ENCODE measurements at regions not wholly inside any gene's neighbourhood (a gene's known extent, or its start where the extent isn't known, plus 50 kb on each side); places are given as distances from the start of the nearest gene placed in this dataset.
"Not testable (repeated sequence)": the region's sequence is repeated elsewhere in the genome, so short reads cannot be mapped to it uniquely, and the experiment has no call there.

- no peak overlapping the region for H3K27ac ChIP-seq (ENCODE audit: low read depth in 2 of 2, low read length in 1 of 2)
- H3K4me3 ChIP-seq (ENCODE audit: low read depth in 1 of 2, low read length in 2 of 2), result no peak overlapping the region
- H3K36me3 ChIP-seq (ENCODE audit: control insufficient read depth in 2 of 2, insufficient read depth in 2 of 2, low read length in 1 of 2), result peaks cover 9 to 10% of the 10 kb centered on the region in 2 donors
- no peaks in the 10 kb centered on the region for H3K9me3 ChIP-seq (ENCODE audit: control insufficient read depth in 2 of 2, insufficient read depth in 1 of 2, low read depth in 1 of 2, low read length in 1 of 2)
- 86 to 91% methylated on average over 5 of the region's 5 CpGs for WGBS, 2 donors
- no peaks in the 10 kb centered on the region for H3K4me1 ChIP-seq (ENCODE audit: control insufficient read depth in 2 of 2, insufficient read depth in 2 of 2, low read length in 1 of 2)
- H3K27me3 ChIP-seq (ENCODE audit: control insufficient read depth in 1 of 2, insufficient read depth in 2 of 2, low read length in 2 of 2), result no peaks in the 10 kb centered on the region
Observed at GRCh38 chr6:144435602-144436426, 150.7 kb downstream of the UTRN start.

DNA sequence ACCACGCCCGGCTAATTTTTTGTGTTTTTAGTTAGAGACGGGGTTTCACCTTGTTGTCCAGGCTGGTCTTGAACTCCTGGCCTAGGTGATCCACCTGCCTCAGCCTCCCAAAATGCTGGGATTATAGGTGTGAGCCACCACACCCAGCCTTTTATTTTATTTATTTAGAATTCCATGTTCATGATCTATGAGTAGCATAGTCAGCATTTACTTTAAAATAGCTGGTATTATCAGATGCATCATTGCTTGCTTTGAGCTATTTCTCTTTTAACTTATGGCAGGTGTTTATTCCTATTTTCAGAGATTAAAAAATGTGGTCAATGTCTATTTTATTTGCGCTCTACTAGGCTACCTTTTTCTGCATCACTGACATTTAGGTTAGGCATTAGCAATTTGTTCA, 152.0 kb downstream of the UTRN start:
- Histone ChIP-seq H3K27ac (ENCODE audit: low read depth in 2 of 2, low read length in 1 of 2) (no peak overlapping the region), H3K4me3 (ENCODE audit: low read depth in 1 of 2, low read length in 2 of 2) (no peak overlapping the region), H3K27me3 (ENCODE audit: control insufficient read depth in 1 of 2, insufficient read depth in 2 of 2, low read length in 2 of 2) (no peaks in the 10 kb centered on the region), H3K4me1 (ENCODE audit: control insufficient read depth in 2 of 2, insufficient read depth in 2 of 2, low read length in 1 of 2) (no peaks in the 10 kb centered on the region), H3K9me3 (ENCODE audit: control insufficient read depth in 2 of 2, insufficient read depth in 1 of 2, low read depth in 1 of 2, low read length in 1 of 2) (peaks cover 0 to 8% of the 10 kb centered on the region in 2 donors), H3K36me3 (ENCODE audit: control insufficient read depth in 2 of 2, insufficient read depth in 2 of 2, low read length in 1 of 2) (peaks cover 16 to 17% of the 10 kb centered on the region in 2 donors)
- 96 to 98% methylated on average over 4 of the region's 4 CpGs for WGBS, 2 donors

GRCh38 chr6:144438103-144438502, 153.0 kb downstream of the UTRN start:
- WGBS, 2 donors, result 88 to 99% methylated on average over 1 of the region's 1 CpG
- no peak overlapping the region for H3K27ac ChIP-seq (ENCODE audit: low read depth in 2 of 2, low read length in 1 of 2)
- H3K36me3 ChIP-seq (ENCODE audit: control insufficient read depth in 2 of 2, insufficient read depth in 2 of 2, low read length in 1 of 2), result peaks cover 16 to 20% of the 10 kb centered on the region in 2 donors
- H3K27me3 ChIP-seq (ENCODE audit: control insufficient read depth in 1 of 2, insufficient read depth in 2 of 2, low read length in 2 of 2), result no peaks in the 10 kb centered on the region
- H3K9me3 ChIP-seq (ENCODE audit: control insufficient read depth in 2 of 2, insufficient read depth in 1 of 2, low read depth in 1 of 2, low read length in 1 of 2), result peaks cover 0 to 8% of the 10 kb centered on the region in 2 donors
- H3K4me1 ChIP-seq (ENCODE audit: control insufficient read depth in 2 of 2, insufficient read depth in 2 of 2, low read length in 1 of 2), result no peaks in the 10 kb centered on the region
- no peak overlapping the region for H3K4me3 ChIP-seq (ENCODE audit: low read depth in 1 of 2, low read length in 2 of 2)

- H3K36me3 ChIP-seq (ENCODE audit: control insufficient read depth in 2 of 2, insufficient read depth in 2 of 2, low read length in 1 of 2), result peaks cover 16 to 20% of the 10 kb centered on the region in 2 donors
- 96 to 97% methylated on average over 4 of the region's 4 CpGs for WGBS, 2 donors
Observed at GRCh38 chr6:144439016-144439415, 153.9 kb downstream of the UTRN start.

GRCh38 chr6:144441801-144442200, 156.7 kb downstream of the UTRN start:
- not testable (repeated sequence) for H3K27me3 ChIP-seq (ENCODE audit: control insufficient read depth in 1 of 2, insufficient read depth in 2 of 2, low read length in 2 of 2); H3K9me3 ChIP-seq (ENCODE audit: control insufficient read depth in 2 of 2, insufficient read depth in 1 of 2, low read depth in 1 of 2, low read length in 1 of 2); H3K27ac ChIP-seq (ENCODE audit: low read depth in 2 of 2, low read length in 1 of 2); H3K4me1 ChIP-seq (ENCODE audit: control insufficient read depth in 2 of 2, insufficient read depth in 2 of 2, low read length in 1 of 2); H3K4me3 ChIP-seq (ENCODE audit: low read depth in 1 of 2, low read length in 2 of 2)
- WGBS, 2 donors, result 97% methylated on average over 3 of the region's 3 CpGs
- peaks cover 16 to 18% of the 10 kb centered on the region in 2 donors for H3K36me3 ChIP-seq (ENCODE audit: control insufficient read depth in 2 of 2, insufficient read depth in 2 of 2, low read length in 1 of 2)

More at GRCh38 chr6:144439016-144439415, 153.9 kb downstream of the UTRN start:
- Histone ChIP-seq H3K27me3 (ENCODE audit: control insufficient read depth in 1 of 2, insufficient read depth in 2 of 2, low read length in 2 of 2) (no peaks in the 10 kb centered on the region), H3K4me3 (ENCODE audit: low read depth in 1 of 2, low read length in 2 of 2) (no peak overlapping the region), H3K4me1 (ENCODE audit: control insufficient read depth in 2 of 2, insufficient read depth in 2 of 2, low read length in 1 of 2) (no peaks in the 10 kb centered on the region), H3K9me3 (ENCODE audit: control insufficient read depth in 2 of 2, insufficient read depth in 1 of 2, low read depth in 1 of 2, low read length in 1 of 2) (peaks cover 0 to 8% of the 10 kb centered on the region in 2 donors), H3K27ac (ENCODE audit: low read depth in 2 of 2, low read length in 1 of 2) (no peak overlapping the region)

- Histone ChIP-seq H3K27ac (ENCODE audit: low read depth in 2 of 2, low read length in 1 of 2) (no peak overlapping the region), H3K4me1 (ENCODE audit: control insufficient read depth in 2 of 2, insufficient read depth in 2 of 2, low read length in 1 of 2) (no peaks in the 10 kb centered on the region), H3K4me3 (ENCODE audit: low read depth in 1 of 2, low read length in 2 of 2) (no peak overlapping the region), H3K36me3 (ENCODE audit: control insufficient read depth in 2 of 2, insufficient read depth in 2 of 2, low read length in 1 of 2) (peaks cover 12% of the 10 kb centered on the region in 2 donors), H3K9me3 (ENCODE audit: control insufficient read depth in 2 of 2, insufficient read depth in 1 of 2, low read depth in 1 of 2, low read length in 1 of 2) (peaks cover 0 to 8% of the 10 kb centered on the region in 2 donors), H3K27me3 (ENCODE audit: control insufficient read depth in 1 of 2, insufficient read depth in 2 of 2, low read length in 2 of 2) (no peaks in the 10 kb centered on the region)
- WGBS, 2 donors, result 79 to 82% methylated on average over 2 of the region's 2 CpGs
Observed at GRCh38 chr6:144443157-144443556, 158.0 kb downstream of the UTRN start.

- Histone ChIP-seq H3K4me1 (ENCODE audit: control insufficient read depth in 2 of 2, insufficient read depth in 2 of 2, low read length in 1 of 2) (no peaks in the 10 kb centered on the region), H3K27me3 (ENCODE audit: control insufficient read depth in 1 of 2, insufficient read depth in 2 of 2, low read length in 2 of 2) (no peaks in the 10 kb centered on the region), H3K4me3 (ENCODE audit: low read depth in 1 of 2, low read length in 2 of 2) (no peak overlapping the region), H3K27ac (ENCODE audit: low read depth in 2 of 2, low read length in 1 of 2) (no peak overlapping the region), H3K36me3 (ENCODE audit: control insufficient read depth in 2 of 2, insufficient read depth in 2 of 2, low read length in 1 of 2) (peaks cover 2 to 4% of the 10 kb centered on the region in 2 donors), H3K9me3 (ENCODE audit: control insufficient read depth in 2 of 2, insufficient read depth in 1 of 2, low read depth in 1 of 2, low read length in 1 of 2) (no peaks in the 10 kb centered on the region)
- WGBS, 2 donors, result 92% methylated on average over 1 of the region's 1 CpG
Observed at GRCh38 chr6:144447472-144447871, 162.3 kb downstream of the UTRN start.

DNA sequence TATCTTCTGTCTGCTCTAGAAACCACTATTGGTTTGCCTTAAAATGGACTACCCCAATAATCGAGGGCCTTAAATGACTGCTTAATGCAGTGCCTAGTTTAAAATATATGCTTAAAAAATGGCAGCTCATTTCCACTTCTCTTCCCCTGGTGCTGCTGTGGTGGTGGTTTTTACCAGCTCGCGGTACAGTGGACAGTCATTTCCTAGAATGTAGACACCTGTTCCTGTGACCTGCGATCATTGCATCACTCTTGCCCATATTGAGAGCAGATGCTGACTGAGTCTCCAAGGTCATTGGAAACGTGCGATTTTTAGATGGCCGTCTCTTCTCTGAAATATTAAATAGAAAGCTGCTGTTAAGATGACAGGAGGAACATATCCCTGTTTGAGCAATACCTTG, 164.1 kb downstream of the UTRN start:
- Histone ChIP-seq H3K27ac (ENCODE audit: low read depth in 2 of 2, low read length in 1 of 2) (no peak overlapping the region), H3K4me1 (ENCODE audit: control insufficient read depth in 2 of 2, insufficient read depth in 2 of 2, low read length in 1 of 2) (no peaks in the 10 kb centered on the region), H3K4me3 (ENCODE audit: low read depth in 1 of 2, low read length in 2 of 2) (no peak overlapping the region), H3K36me3 (ENCODE audit: control insufficient read depth in 2 of 2, insufficient read depth in 2 of 2, low read length in 1 of 2) (peaks cover 2 to 3% of the 10 kb centered on the region in 2 donors), H3K9me3 (ENCODE audit: control insufficient read depth in 2 of 2, insufficient read depth in 1 of 2, low read depth in 1 of 2, low read length in 1 of 2) (no peaks in the 10 kb centered on the region), H3K27me3 (ENCODE audit: control insufficient read depth in 1 of 2, insufficient read depth in 2 of 2, low read length in 2 of 2) (no peaks in the 10 kb centered on the region)
- 94 to 96% methylated on average over 7 of the region's 7 CpGs for WGBS, 2 donors

DNA sequence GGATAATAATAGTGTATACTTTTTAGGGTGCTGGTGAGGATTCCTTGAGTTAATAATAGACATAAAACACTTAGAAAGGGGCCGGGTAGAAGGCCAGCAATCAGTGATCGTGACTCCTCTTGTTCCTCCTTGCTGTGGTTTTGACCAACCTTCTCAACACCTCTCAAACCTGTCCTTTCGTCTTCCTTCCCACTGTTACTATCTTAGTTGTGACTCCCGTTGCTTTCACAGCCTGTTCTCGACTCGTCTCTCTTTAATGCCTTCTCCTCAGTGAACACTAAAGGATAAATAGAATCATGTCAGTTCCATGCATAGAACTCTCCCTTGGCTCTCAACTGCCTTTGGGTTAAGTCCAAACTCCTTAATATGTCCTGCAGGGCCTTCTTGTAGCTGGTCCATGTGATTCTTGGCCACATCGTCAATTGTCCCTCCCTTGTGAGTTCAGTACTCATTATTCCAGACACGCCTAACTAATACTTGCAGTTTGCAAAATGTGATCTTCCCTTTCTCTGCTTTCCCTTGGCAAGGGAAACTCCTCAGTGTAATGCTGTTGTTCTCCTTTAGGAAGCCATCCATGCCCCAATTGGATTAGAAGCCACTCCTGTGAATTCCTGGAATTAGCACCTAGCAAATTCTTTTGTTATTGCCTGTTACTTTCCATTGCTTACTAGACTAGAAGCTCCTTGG, 164.9 kb downstream of the UTRN start:
- H3K27me3 ChIP-seq (ENCODE audit: control insufficient read depth in 1 of 2, insufficient read depth in 2 of 2, low read length in 2 of 2), result no peaks in the 10 kb centered on the region
- H3K4me3 ChIP-seq (ENCODE audit: low read depth in 1 of 2, low read length in 2 of 2), result no peak overlapping the region
- peaks cover 2 to 3% of the 10 kb centered on the region in 2 donors for H3K36me3 ChIP-seq (ENCODE audit: control insufficient read depth in 2 of 2, insufficient read depth in 2 of 2, low read length in 1 of 2)
- no peak overlapping the region for H3K27ac ChIP-seq (ENCODE audit: low read depth in 2 of 2, low read length in 1 of 2)
- WGBS, 2 donors, result 59 to 74% methylated on average over 8 of the region's 8 CpGs
- H3K4me1 ChIP-seq (ENCODE audit: control insufficient read depth in 2 of 2, insufficient read depth in 2 of 2, low read length in 1 of 2), result no peaks in the 10 kb centered on the region
- H3K9me3 ChIP-seq (ENCODE audit: control insufficient read depth in 2 of 2, insufficient read depth in 1 of 2, low read depth in 1 of 2, low read length in 1 of 2), result no peaks in the 10 kb centered on the region
